Lung (tissue), 11 donors: ENCODE measurements at regions not wholly inside any gene's neighbourhood (a gene's known extent, or its start where the extent isn't known, plus 50 kb on each side); places are given as distances from the start of the nearest gene placed in this dataset.

ENCODE experiments used
- ATAC-seq: fragments of 200-7000 bp; cut with Tn5 transposase; one replicate; pipeline ENCODE4 v1.9.1; 2020; ENCODE audit warnings: moderate number of reproducible peaks; ENCODE audit not compliant: insufficient read depth, low FRiP score
- DNase-seq, 3 donors: peaks; one replicate each; pipeline ENCODE4 v3.0.0-alpha.2; 2013 to 2017
- H3K27ac ChIP-seq, 2 donors: one replicate each; pipeline ENCODE4 v1.5.1; 2013; ENCODE audit warnings: mild to moderate bottlenecking in 2 of 2, moderate library complexity in 2 of 2, control low read depth in 1 of 2, inconsistent platforms in 1 of 2, low read depth in 1 of 2, low read length in 1 of 2
- H3K27me3 ChIP-seq, 3 donors: one replicate each; pipeline ENCODE4 v1.5.1; 2013; ENCODE audit warnings: low read length in 2 of 3; ENCODE audit not compliant: control insufficient read depth in 3 of 3, insufficient read depth in 3 of 3
- H3K36me3 ChIP-seq, 4 donors: one replicate each; pipeline ENCODE4 v1.5.1; 2013; ENCODE audit warnings: low read length in 4 of 4, mild to moderate bottlenecking in 1 of 4, moderate library complexity in 1 of 4; ENCODE audit not compliant: control insufficient read depth in 4 of 4, insufficient read depth in 4 of 4
- H3K4me1 ChIP-seq, 5 donors: one replicate each; pipeline ENCODE4 v1.5.1; 2013; ENCODE audit warnings: low read length in 5 of 5, mild to moderate bottlenecking in 2 of 5, moderate library complexity in 1 of 5; ENCODE audit not compliant: control insufficient read depth in 5 of 5, insufficient read depth in 5 of 5
- H3K4me3 ChIP-seq: one replicate; pipeline ENCODE4 v1.5.1; 2013; ENCODE audit warnings: mild to moderate bottlenecking, control low read depth, moderate library complexity
- H3K9ac ChIP-seq, 2 donors: one replicate each; pipeline ENCODE4 v1.5.1; 2013; ENCODE audit warnings: low read length in 2 of 2, control low read depth in 1 of 2; ENCODE audit not compliant: insufficient read depth in 1 of 2
- H3K9me3 ChIP-seq, 4 donors: one replicate each; pipeline ENCODE4 v1.5.1; 2013; ENCODE audit warnings: low read length in 3 of 4, mild to moderate bottlenecking in 1 of 4, moderate library complexity in 1 of 4; ENCODE audit not compliant: control insufficient read depth in 4 of 4, insufficient read depth in 3 of 4
- WGBS, 2 donors: extraction: QIAGEN DNeasy Blood & Tissue Kit; methylation state at CpG; one replicate each; pipeline ENCODE4 v1.1.7; 2013; 5-methylcytosine and 5-hydroxymethylcytosine counted together
- TF ChIP-seq, protein P1 (sequence below): IDR thresholded peaks from 2 replicates; pipeline ENCODE4 v1.5.1; 2012; ENCODE audit warnings: mild to moderate bottlenecking; ENCODE audit errors: control extremely low read depth, extremely low read depth
- donor health status: control.
- donor health status: control.
- donor health status: Bipolar disorder and iron deficiency.
- donor health status: healthy.
- donor health status: DM: yes; HTN: yes; CAD: no.

DNA sequence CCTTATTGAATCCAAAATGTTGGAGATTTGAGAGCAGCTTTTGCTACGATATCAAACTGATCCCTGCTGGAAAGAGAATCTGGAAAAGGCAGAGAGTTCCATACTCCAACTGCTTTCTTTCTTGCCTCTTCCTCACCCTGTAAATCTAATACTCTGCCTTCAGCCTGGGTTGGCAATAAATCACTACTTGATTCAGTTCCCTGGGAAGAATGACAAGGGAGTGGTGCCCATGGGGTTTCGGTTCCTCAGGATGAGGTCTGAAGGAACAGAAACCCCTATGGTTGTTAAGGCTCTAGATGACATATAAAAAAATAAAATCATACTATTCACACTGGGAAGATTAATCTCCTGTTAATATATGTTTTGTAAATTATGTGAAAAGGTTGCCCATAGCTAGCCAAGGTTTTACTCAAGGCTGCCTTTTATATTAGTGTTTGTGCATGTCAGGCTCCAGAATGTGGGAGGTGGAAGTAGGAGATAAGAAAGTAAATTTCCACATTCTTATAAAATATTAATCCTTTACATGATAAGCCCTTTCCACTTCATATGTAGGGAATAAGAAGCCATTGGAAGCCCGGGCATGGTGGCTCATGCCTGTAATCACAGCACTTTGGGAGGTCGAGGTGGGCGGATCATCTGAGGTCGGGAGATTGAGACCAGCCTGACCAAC, 106.2 kb upstream of the CACNA2D1 start:
- 78 to 79% methylated on average over 6 of the region's 6 CpGs for WGBS, 2 donors
- Histone ChIP-seq H3K9me3 (peaks cover 0 to 5% (median 2%) of the 10 kb centered on the region in 4 donors), H3K36me3 (no peaks in the 10 kb centered on the region), H3K27me3 (no peaks in the 10 kb centered on the region), H3K4me3 (no peak overlapping the region), H3K9ac (no peak overlapping the region), H3K4me1 (no peaks in the 10 kb centered on the region), H3K27ac (no peak overlapping the region)
- DNase-seq: no peak
- ATAC-seq: no peak
- TF ChIP-seq, protein P1, sequence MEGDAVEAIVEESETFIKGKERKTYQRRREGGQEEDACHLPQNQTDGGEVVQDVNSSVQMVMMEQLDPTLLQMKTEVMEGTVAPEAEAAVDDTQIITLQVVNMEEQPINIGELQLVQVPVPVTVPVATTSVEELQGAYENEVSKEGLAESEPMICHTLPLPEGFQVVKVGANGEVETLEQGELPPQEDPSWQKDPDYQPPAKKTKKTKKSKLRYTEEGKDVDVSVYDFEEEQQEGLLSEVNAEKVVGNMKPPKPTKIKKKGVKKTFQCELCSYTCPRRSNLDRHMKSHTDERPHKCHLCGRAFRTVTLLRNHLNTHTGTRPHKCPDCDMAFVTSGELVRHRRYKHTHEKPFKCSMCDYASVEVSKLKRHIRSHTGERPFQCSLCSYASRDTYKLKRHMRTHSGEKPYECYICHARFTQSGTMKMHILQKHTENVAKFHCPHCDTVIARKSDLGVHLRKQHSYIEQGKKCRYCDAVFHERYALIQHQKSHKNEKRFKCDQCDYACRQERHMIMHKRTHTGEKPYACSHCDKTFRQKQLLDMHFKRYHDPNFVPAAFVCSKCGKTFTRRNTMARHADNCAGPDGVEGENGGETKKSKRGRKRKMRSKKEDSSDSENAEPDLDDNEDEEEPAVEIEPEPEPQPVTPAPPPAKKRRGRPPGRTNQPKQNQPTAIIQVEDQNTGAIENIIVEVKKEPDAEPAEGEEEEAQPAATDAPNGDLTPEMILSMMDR: no peak

DNA sequence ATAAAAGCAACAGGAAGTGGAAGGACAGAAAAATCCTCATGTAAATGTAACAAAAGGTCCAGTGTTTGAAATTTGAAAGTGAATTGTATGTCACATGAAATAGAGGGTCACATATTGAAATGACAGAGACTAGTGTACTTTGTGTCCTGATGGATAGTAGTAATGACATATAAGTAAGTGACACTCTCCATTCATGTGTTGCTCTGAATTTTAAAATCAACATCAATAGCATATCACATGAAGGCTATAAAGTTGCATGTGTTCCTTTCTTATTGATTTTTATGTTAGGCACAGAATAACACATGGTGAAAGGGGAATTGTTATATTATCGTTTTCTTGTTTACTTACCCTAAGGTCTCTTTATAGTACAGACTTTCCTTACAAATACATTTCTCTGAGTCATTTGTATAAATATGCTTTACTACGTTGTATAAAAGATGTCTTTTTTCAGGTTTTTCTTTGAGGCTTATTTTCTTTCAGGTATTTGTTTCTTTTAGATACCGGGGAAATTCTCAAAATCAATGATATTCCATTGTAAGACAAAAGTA, 104.6 kb upstream of the CACNA2D1 start:
- TF ChIP-seq, protein P1: no peak
- WGBS, 2 donors: 86 to 88% methylated on average over 3 of the region's 3 CpGs

DNA sequence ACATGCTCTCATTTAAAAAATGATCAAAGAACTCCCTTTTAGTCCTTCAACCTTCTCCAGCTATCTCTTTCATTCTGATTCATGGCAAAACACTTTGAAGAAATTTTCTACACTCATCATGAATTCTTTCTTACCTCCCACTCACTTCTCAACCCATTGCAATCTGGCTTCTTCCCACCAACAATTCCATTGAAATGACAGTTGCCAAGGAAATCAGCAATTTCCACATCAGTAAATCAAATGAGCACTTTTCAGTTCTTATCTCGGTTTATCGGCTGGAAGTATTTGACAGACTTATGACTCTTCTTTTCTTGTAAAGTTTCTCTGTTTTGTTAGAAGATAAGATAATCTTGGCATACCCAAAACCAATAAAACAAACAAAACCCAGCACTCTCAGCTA, 99.1 kb upstream of the CACNA2D1 start:
- ATAC-seq (no peak), DNase-seq (no peak)
- H3K9me3 ChIP-seq: no peaks in the 10 kb centered on the region
- no peaks in the 10 kb centered on the region for H3K36me3 ChIP-seq
- TF ChIP-seq, protein P1: no peak
- no peak overlapping the region for H3K9ac ChIP-seq
- H3K27me3 ChIP-seq: no peaks in the 10 kb centered on the region
- no peaks in the 10 kb centered on the region for H3K4me1 ChIP-seq
- no peak overlapping the region for H3K4me3 ChIP-seq
- H3K27ac ChIP-seq: no peak overlapping the region
- 15 to 40% methylated on average over 2 of the region's 2 CpGs for WGBS, 2 donors

More for the DNA sequence above, 104.6 kb upstream of the CACNA2D1 start:
- DNase-seq (no peak), ATAC-seq (no peak)
- Histone ChIP-seq H3K27me3 (no peaks in the 10 kb centered on the region), H3K36me3 (no peaks in the 10 kb centered on the region), H3K4me1 (no peaks in the 10 kb centered on the region), H3K9me3 (no peaks in the 10 kb centered on the region), H3K27ac (no peak overlapping the region), H3K9ac (no peak overlapping the region), H3K4me3 (no peak overlapping the region)
